H9 (cell line): ENCODE measurements at regions not wholly inside any gene's neighbourhood (a gene's known extent, or its start where the extent isn't known, plus 50 kb on each side); places are given as distances from the start of the nearest gene placed in this dataset.

Source experiments
- DNase-seq: peaks from one replicate; pipeline ENCODE4 v3.0.0-alpha.2; 2017
- H2AFZ ChIP-seq: one replicate; pipeline ENCODE4 v1.6.1; 2013; ENCODE audit warnings: mild to moderate bottlenecking, low read length, control low read depth, moderate library complexity
- H2AK5ac ChIP-seq: 2 replicates; pipeline ENCODE4 v1.6.1; 2013; ENCODE audit warnings: low read length, control low read depth, mixed read lengths; ENCODE audit not compliant: insufficient read length
- H2BK120ac ChIP-seq: one replicate; pipeline ENCODE4 v1.6.1; 2013; ENCODE audit warnings: low read depth, mild to moderate bottlenecking, low read length, control low read depth, inconsistent platforms; ENCODE audit not compliant: poor library complexity, severe bottlenecking
- H2BK12ac ChIP-seq: 2 replicates; pipeline ENCODE4 v1.6.1; 2013; ENCODE audit warnings: low read length, control low read depth, mixed read lengths, low read depth; ENCODE audit not compliant: insufficient read length
- H2BK15ac ChIP-seq: 2 replicates; pipeline ENCODE4 v1.6.1; 2013; ENCODE audit warnings: low read depth, low read length, control low read depth
- H2BK20ac ChIP-seq: one replicate; pipeline ENCODE4 v1.6.1; 2013; ENCODE audit warnings: low read depth, mild to moderate bottlenecking, low read length, control low read depth, inconsistent platforms; ENCODE audit not compliant: poor library complexity, severe bottlenecking
- H2BK5ac ChIP-seq: 2 replicates; pipeline ENCODE4 v1.6.1; 2013; ENCODE audit warnings: low read length, control low read depth, mixed read lengths; ENCODE audit not compliant: insufficient read length
- H3K14ac ChIP-seq: 2 replicates; pipeline ENCODE4 v1.6.1; 2013; ENCODE audit warnings: low read length, control low read depth; ENCODE audit not compliant: insufficient read depth
- H3K18ac ChIP-seq: 2 replicates; pipeline ENCODE4 v1.6.1; 2013; ENCODE audit warnings: low read depth, mild to moderate bottlenecking, mixed read lengths, low read length, control low read depth; ENCODE audit not compliant: insufficient read length
- H3K23ac ChIP-seq: 2 replicates; pipeline ENCODE4 v1.6.1; 2013; ENCODE audit warnings: low read length, control low read depth, mixed read lengths, low read depth; ENCODE audit not compliant: insufficient read length
- H3K23me2 ChIP-seq: 2 replicates; pipeline ENCODE4 v1.6.1; 2013; ENCODE audit warnings: low read depth, mild to moderate bottlenecking, mixed read lengths, low read length, control low read depth; ENCODE audit not compliant: insufficient read length, poor library complexity, severe bottlenecking
- H3K27ac ChIP-seq: 2 replicates; pipeline ENCODE4 v1.5.1; 2013; ENCODE audit warnings: low read length, control low read depth, mixed read lengths, low read depth; ENCODE audit not compliant: insufficient read length
- H3K27me3 ChIP-seq: 2 replicates; pipeline ENCODE4 v1.6.1; 2013; ENCODE audit warnings: low read length, control low read depth, inconsistent platforms; ENCODE audit not compliant: insufficient read depth
- H3K4ac ChIP-seq: 2 replicates; pipeline ENCODE4 v1.6.1; 2013; ENCODE audit warnings: low read depth, mild to moderate bottlenecking, control low read depth, inconsistent platforms, low read length, moderate library complexity
- H3K4me1 ChIP-seq: 2 replicates; pipeline ENCODE4 v1.6.1; 2013; ENCODE audit warnings: low read length, control low read depth, inconsistent platforms; ENCODE audit not compliant: insufficient read depth
- H3K4me2 ChIP-seq: 2 replicates; pipeline ENCODE4 v1.6.1; 2013; ENCODE audit warnings: low read length, control low read depth, mixed read lengths; ENCODE audit not compliant: insufficient read length, insufficient read depth
- H3K56ac ChIP-seq: 2 replicates; pipeline ENCODE4 v1.6.1; 2013; ENCODE audit warnings: low read depth, mild to moderate bottlenecking, mixed read lengths, low read length, control low read depth; ENCODE audit not compliant: insufficient read length
- H3K79me1 ChIP-seq: 2 replicates; pipeline ENCODE4 v1.6.1; 2013; ENCODE audit warnings: low read depth, mild to moderate bottlenecking, moderate library complexity, low read length, control low read depth, inconsistent platforms; ENCODE audit not compliant: insufficient read depth, poor library complexity, severe bottlenecking
- H3K79me2 ChIP-seq: 2 replicates; pipeline ENCODE4 v1.6.1; 2013; ENCODE audit warnings: low read length, control low read depth, inconsistent platforms; ENCODE audit not compliant: insufficient read depth
- H3K9ac ChIP-seq: 2 replicates; pipeline ENCODE4 v1.6.1; 2013; ENCODE audit warnings: low read length, control low read depth, mixed read lengths; ENCODE audit not compliant: insufficient read length; ENCODE audit errors: extremely low read depth
- H3K9me3 ChIP-seq: one replicate; pipeline ENCODE4 v1.6.1; 2013; ENCODE audit warnings: low read depth, low read length, inconsistent platforms; ENCODE audit not compliant: control insufficient read depth
- H3T11ph ChIP-seq: one replicate; pipeline ENCODE4 v1.6.1; 2013; ENCODE audit warnings: mild to moderate bottlenecking, low read length, control low read depth, inconsistent platforms
- H4K20me1 ChIP-seq: one replicate; pipeline ENCODE4 v1.6.1; 2013; ENCODE audit not compliant: control insufficient read depth, insufficient read length, insufficient read depth
- H4K5ac ChIP-seq: 2 replicates; pipeline ENCODE4 v1.6.1; 2013; ENCODE audit warnings: low read depth, mild to moderate bottlenecking, mixed read lengths, low read length, control low read depth; ENCODE audit not compliant: insufficient read length
- H4K8ac ChIP-seq: replicated peaks from 2 replicates; pipeline ENCODE4 v1.6.1; 2013; ENCODE audit warnings: low read length, control low read depth, mixed read lengths, low read depth; ENCODE audit not compliant: insufficient read length
- H4K91ac ChIP-seq: 2 replicates; pipeline ENCODE4 v1.6.1; 2013; ENCODE audit warnings: low read depth, mild to moderate bottlenecking, moderate library complexity, mixed read lengths, low read length, control low read depth; ENCODE audit not compliant: insufficient read length
- H3K27ac Mint-ChIP-seq, 3 experiments: 2 replicates in 2 of 3; 3 replicates in 1 of 3; pipeline ENCODE4 v1.8.0; 2020 to 2021; ENCODE audit warnings: mixed read lengths in 3 of 3, mild to moderate bottlenecking in 1 of 3, moderate library complexity in 1 of 3
- H3K27me3 Mint-ChIP-seq: 2 replicates; pipeline ENCODE4 v1.8.0; 2021; ENCODE audit warnings: low read depth, mild to moderate bottlenecking, moderate library complexity, mixed read lengths
- H3K36me3 Mint-ChIP-seq, 3 experiments: 2 replicates in 2 of 3; 3 replicates in 1 of 3; pipeline ENCODE4 v1.8.0; 2020 to 2021; ENCODE audit warnings: low read depth in 3 of 3, mixed read lengths in 3 of 3; ENCODE audit not compliant: insufficient read depth in 1 of 3
- H3K4me1 Mint-ChIP-seq, 2 experiments: 2 replicates each; pipeline ENCODE4 v1.8.0; 2020; ENCODE audit warnings: mixed read lengths in 2 of 2
- H3K4me3 Mint-ChIP-seq, 2 experiments: 2 replicates in 1 of 2; 3 replicates in 1 of 2; pipeline ENCODE4 v1.8.0; 2020 to 2021; ENCODE audit warnings: mild to moderate bottlenecking in 2 of 2, mixed read lengths in 2 of 2, moderate library complexity in 1 of 2
- H3K9me3 Mint-ChIP-seq, 2 experiments: 2 replicates in 1 of 2; 3 replicates in 1 of 2; pipeline ENCODE4 v1.8.0; 2020; ENCODE audit warnings: mild to moderate bottlenecking in 2 of 2, mixed read lengths in 2 of 2, moderate library complexity in 1 of 2
- CTCF ChIP-seq: fragments of 200-600 bp; sonication (generic); conservative IDR thresholded peaks from 3 replicates; pipeline ENCODE4 v1.8.0; 2021; ENCODE audit warnings: antibody characterized with exemption, mild to moderate bottlenecking
- WGBS: extraction: QIAGEN DNeasy Blood & Tissue Kit; methylation state at CpG from one replicate; pipeline ENCODE4 v1.1.7; 2013; ENCODE audit warnings: missing lambda C conversion rate, low lambda C conversion rate, mixed read lengths; ENCODE audit not compliant: insufficient read length; ENCODE audit errors: extremely low coverage; 5-methylcytosine and 5-hydroxymethylcytosine counted together

GRCh38 chr19:29420065-29420464 is 105.7 kb upstream of the VSTM2B start:
- no CpG with 5 or more reads among the region's 5 CpGs for WGBS
- H2AK5ac ChIP-seq = no peak overlapping the region
- H4K8ac ChIP-seq = no peak overlapping the region
- H3K14ac ChIP-seq = no peak overlapping the region
- H3K79me2 ChIP-seq = no peaks in the 10 kb centered on the region
- no peak overlapping the region for H2BK15ac ChIP-seq
- no peaks in the 10 kb centered on the region for H3K79me1 ChIP-seq
- no peak overlapping the region for H3K18ac ChIP-seq
- Mint-ChIP-seq H3K4me1 (peaks cover 0 to 9% of the 10 kb centered on the region in 2 experiments; a peak in 2 of 4 replicates), H3K9me3 (peaks cover 5 to 9% of the 10 kb centered on the region in 2 experiments; a peak in 4 of 5 replicates), H3K27me3 (peaks cover 5% of the 10 kb centered on the region), H3K27ac (no peak overlapping the region), H3K4me3 (no peak overlapping the region), H3K36me3 (no peaks in the 10 kb centered on the region; a peak in 1 of 7 replicates)
- H3K23me2 ChIP-seq = no peaks in the 10 kb centered on the region
- H3K23ac ChIP-seq = no peak overlapping the region
- H2BK5ac ChIP-seq = no peak overlapping the region
- no peak overlapping the region for H4K5ac ChIP-seq
- H3T11ph ChIP-seq = no peak overlapping the region
- no peak for TF ChIP-seq CTCF
- H3K9me3 ChIP-seq = no peaks in the 10 kb centered on the region
- no peak overlapping the region for H3K4ac ChIP-seq
- no peak overlapping the region for H2AFZ ChIP-seq
- no peak overlapping the region for H2BK120ac ChIP-seq
- no peak overlapping the region for H2BK12ac ChIP-seq
- H3K9ac ChIP-seq = no peak overlapping the region
- H3K27ac ChIP-seq = no peak overlapping the region
- H3K4me2 ChIP-seq = no peak overlapping the region
- no peaks in the 10 kb centered on the region for H3K4me1 ChIP-seq
- no peak for DNase-seq
- H4K91ac ChIP-seq = no peak overlapping the region
- no peaks in the 10 kb centered on the region for H4K20me1 ChIP-seq
- no peaks in the 10 kb centered on the region for H3K27me3 ChIP-seq
- H3K56ac ChIP-seq = no peak overlapping the region
- H2BK20ac ChIP-seq = no peak overlapping the region
